22Rv1 (cell line): ENCODE measurements at regions not wholly inside any gene's neighbourhood (a gene's known extent, or its start where the extent isn't known, plus 50 kb on each side); places are given as distances from the start of the nearest gene placed in this dataset.
"Not testable (repeated sequence)": the region's sequence is repeated elsewhere in the genome, so short reads cannot be mapped to it uniquely, and the experiment has no call there.

Experiments
- H3K27ac ChIP-seq: fragments of 450-650 bp; 2 replicates; pipeline ENCODE4 v1.5.1; 2017
- CTCF ChIP-seq: fragments of 450-650 bp; IDR thresholded peaks from 2 replicates; pipeline ENCODE4 v1.5.1; 2017; ENCODE audit warnings: mild to moderate bottlenecking
- ZFX ChIP-seq: fragments of 450-650 bp; IDR thresholded peaks from 2 replicates; pipeline ENCODE4 v1.6.1; 2017; ENCODE audit warnings: antibody characterized with exemption, borderline replicate concordance

GRCh38 chr6:94902974-94903628 lies 674.2 kb upstream of the MANEA start:
- TF ChIP-seq CTCF (peak; percentile 41), ZFX (no peak)
- no peak overlapping the region for H3K27ac ChIP-seq

GRCh38 chr6:94899191-94899590 lies 678.1 kb upstream of the MANEA start:
- no peak for TF ChIP-seq ZFX
- no peak for TF ChIP-seq CTCF

GRCh38 chr6:94894300-94894699 lies 683.0 kb upstream of the MANEA start:
- no peak for TF ChIP-seq CTCF
- TF ChIP-seq ZFX = no peak
- H3K27ac ChIP-seq = no peak overlapping the region

More at GRCh38 chr6:94899191-94899590, 678.1 kb upstream of the MANEA start:
- H3K27ac ChIP-seq = no peak overlapping the region

GRCh38 chr6:94893327-94893726 lies 684.0 kb upstream of the MANEA start:
- TF ChIP-seq CTCF (no peak), ZFX (no peak)
- H3K27ac ChIP-seq = no peak overlapping the region

- not testable (repeated sequence) for H3K27ac ChIP-seq
Observed at GRCh38 chr6:94873819-94874218, 703.5 kb upstream of the MANEA start.

- TF ChIP-seq ZFX = no peak
- no peak for TF ChIP-seq CTCF
- no peak overlapping the region for H3K27ac ChIP-seq
Observed at GRCh38 chr6:94862112-94862511, 715.2 kb upstream of the MANEA start.

- no peak overlapping the region for H3K27ac ChIP-seq
- TF ChIP-seq ZFX (no peak), CTCF (no peak)
Observed at GRCh38 chr6:94859924-94860323, 717.4 kb upstream of the MANEA start.

- H3K27ac ChIP-seq = not testable (repeated sequence)
Observed at GRCh38 chr6:94856999-94857398, 720.3 kb upstream of the MANEA start.

- not testable (repeated sequence) for H3K27ac ChIP-seq
Observed at GRCh38 chr6:94851329-94851728, 726.0 kb upstream of the MANEA start.
